ENCODE measurements at regions not wholly inside any gene's neighbourhood (a gene's known extent, or its start where the extent isn't known, plus 50 kb on each side); places are given as distances from the start of the nearest gene placed in this dataset.

DNA sequence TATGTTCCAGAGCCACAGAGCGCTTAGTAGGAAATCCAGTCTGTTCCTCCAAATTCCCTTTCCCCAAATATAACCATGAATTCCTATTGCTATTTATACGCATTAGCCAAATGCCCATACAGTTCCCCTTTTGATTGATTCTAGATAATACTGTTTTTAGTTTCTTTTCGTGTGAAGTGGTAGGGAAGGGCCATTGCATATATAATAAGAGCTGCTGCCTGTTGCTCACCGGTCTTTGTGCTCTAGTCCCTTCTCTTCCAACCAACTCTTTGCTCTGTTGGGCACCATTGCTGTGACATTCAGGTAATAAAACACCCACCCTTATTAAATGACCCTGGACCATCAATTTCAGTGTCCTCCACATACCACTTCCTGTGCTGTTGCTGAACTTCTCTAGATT lies 379.9 kb upstream of the KCNMB2 start (continued):
- TF ChIP-seq ASH2L (IDR thresholded peaks at IDR 0.05; ENCODE audit: low read length) (no peak), NANOG (IDR thresholded peaks at IDR 0.05; ENCODE audit: insufficient read depth, low read depth, low read length, poor library complexity, severe bottlenecking) (no peak), SP1 (IDR thresholded peaks at IDR 0.05; ENCODE audit: low read depth, low read length) (no peak)
